HepG2 (cell line): ENCODE measurements at regions not wholly inside any gene's neighbourhood (a gene's known extent, or its start where the extent isn't known, plus 50 kb on each side); places are given as distances from the start of the nearest gene placed in this dataset.

Experiments used
- ATAC-seq: fragments of 200-7000 bp; cut with Tn5 transposase; 3 replicates; pipeline ENCODE4 v1.9.1; 2020; ENCODE audit warnings: mild to moderate bottlenecking, moderate library complexity
- BruUV-seq: library from RNA; stranded (reverse); fragments of 400-500 nt; replicated peaks from 2 replicates; lab custom pipeline; 2021; lab: Mats Ljungman, UMichigan
- CTCF ChIA-PET: fragments of 300-600 bp; formaldehyde crosslinking; extraction: SDS; loops from one replicate; lab custom pipeline; 2021; ENCODE audit warnings: low total read pairs, inconsistent platforms, low intra/inter-chr PET ratio; lab: Yijun Ruan, JAX
- POLR2A ChIA-PET: fragments of 350-600 bp; sonication (Branson Sonifier 250); formaldehyde crosslinking; loops from one replicate; lab custom pipeline; 2020; ENCODE audit warnings: antibody characterized with exemption, inconsistent platforms; lab: Yijun Ruan, JAX
- DNase-seq: peaks from one replicate; pipeline ENCODE4 v3.0.0-alpha.2; 2015; ENCODE audit warnings: low spot score
- FAIRE-seq: peaks from 3 replicates; lab custom pipeline; 2011; peaks lifted over from hg19 to GRCh38; lab: Jason Lieb, UNC
- H2AFZ ChIP-seq: one replicate; pipeline ENCODE4 v1.6.1; 2011; ENCODE audit warnings: low read length, inconsistent platforms
- H3K27ac ChIP-seq: fragments of 300-600 bp; 3 replicates; pipeline ENCODE4 v1.8.0; 2011; ENCODE audit warnings: mixed run types, mild to moderate bottlenecking, mixed read lengths, low read length, inconsistent platforms; ENCODE audit not compliant: insufficient read depth; ENCODE audit errors: extremely low read length
- H3K27me3 ChIP-seq, 2 experiments: fragments of 200-600 bp in 1 of 2; 2 replicates in 1 of 2; 3 replicates in 1 of 2; pipeline versions ENCODE4 v1.6.0 to v1.8.0; 2011; ENCODE audit warnings: low read length in 2 of 2, mild to moderate bottlenecking in 2 of 2, moderate library complexity in 2 of 2, inconsistent platforms in 1 of 2; ENCODE audit not compliant: insufficient read depth in 2 of 2, control insufficient read depth in 1 of 2
- H3K36me3 ChIP-seq, 2 experiments: fragments of 200-600 bp in 1 of 2; replicated peaks in 1 of 2; 2 replicates in 1 of 2; 3 replicates in 1 of 2; pipeline versions ENCODE4 v1.5.1 to v1.8.0; 2011; ENCODE audit warnings: low read length in 2 of 2, inconsistent platforms in 1 of 2; ENCODE audit not compliant: insufficient read depth in 2 of 2, control insufficient read depth in 1 of 2
- H3K4me1 ChIP-seq: 2 replicates; pipeline ENCODE4 v1.5.1; 2012; ENCODE audit warnings: low read length, inconsistent platforms; ENCODE audit not compliant: insufficient read depth
- H3K4me2 ChIP-seq: 2 replicates; pipeline ENCODE4 v1.6.0; 2011; ENCODE audit warnings: low read depth, low read length, inconsistent platforms
- H3K4me3 ChIP-seq, 3 experiments: fragments of 200-600 bp in 1 of 3; sonication (generic), shearing (Covaris generic) in 1 of 3; replicated peaks in 1 of 3; 2 replicates each; pipeline ENCODE4 v1.5.1; 2011 to 2016; ENCODE audit warnings: low read length in 3 of 3, inconsistent platforms in 2 of 3, low read depth in 2 of 3, mild to moderate bottlenecking in 2 of 3, control low read depth in 1 of 3, mixed read lengths in 1 of 3; ENCODE audit not compliant: insufficient read depth in 1 of 3
- H3K79me2 ChIP-seq: one replicate; pipeline ENCODE4 v1.6.1; 2011; ENCODE audit warnings: low read length, inconsistent platforms; ENCODE audit not compliant: insufficient read depth
- H3K9ac ChIP-seq: 2 replicates; pipeline ENCODE4 v1.6.0; 2011; ENCODE audit warnings: mild to moderate bottlenecking, low read depth, low read length, inconsistent platforms; ENCODE audit not compliant: insufficient read depth
- H3K9me3 ChIP-seq: 2 replicates; pipeline ENCODE4 v1.5.1; 2012; ENCODE audit warnings: mild to moderate bottlenecking, low read length
- H4K20me1 ChIP-seq: 2 replicates; pipeline ENCODE4 v1.6.0; 2011; ENCODE audit warnings: inconsistent platforms, mild to moderate bottlenecking, low read length, moderate library complexity; ENCODE audit not compliant: insufficient read depth
- AHDC1 ChIP-seq: sonication (generic); formaldehyde crosslinking; IDR thresholded peaks from 2 replicates; pipeline ENCODE4 v1.5.1; 2020; ENCODE audit warnings: mild to moderate bottlenecking, missing genetic modification reagents, borderline replicate concordance
- FOXO1 ChIP-seq: sonication (generic); formaldehyde crosslinking; IDR thresholded peaks from 2 replicates; pipeline ENCODE4 v1.4.0; 2020; ENCODE audit warnings: missing genetic modification reagents
- MTF2 ChIP-seq: sonication (generic); formaldehyde crosslinking; IDR thresholded peaks from 2 replicates; pipeline ENCODE4 v1.5.0; 2020; ENCODE audit warnings: missing genetic modification reagents, borderline replicate concordance
- ZNF232 ChIP-seq: sonication (generic); formaldehyde crosslinking; IDR thresholded peaks from 2 replicates; pipeline ENCODE4 v1.4.0; 2020; ENCODE audit warnings: missing genetic modification reagents, borderline replicate concordance
- ZNF567 ChIP-seq: sonication (generic); formaldehyde crosslinking; IDR thresholded peaks from 2 replicates; pipeline ENCODE4 v1.8.1; 2023; ENCODE audit warnings: mild to moderate bottlenecking, missing genetic modification reagents, borderline replicate concordance
- WGBS: methylation state at CpG from one replicate; pipeline ENCODE4 v1.1.6; 2017; ENCODE audit warnings: low lambda C conversion rate; 5-methylcytosine and 5-hydroxymethylcytosine counted together
- in situ Hi-C: cut with HindIII; loops from 2 replicates; pipeline ENCODE4 v1.10.0; 2017; ENCODE audit warnings: low pct_unique_long_range_greater_than_20kb; ENCODE audit not compliant: extremely low pct_ligation_motif_present
- intact Hi-C: fragments of 100-400 bp; cut with micrococcal nuclease; formaldehyde crosslinking; loops from one replicate; pipeline ENCODE4 v1.10.0; 2022; ENCODE audit not compliant: unreplicated experiment
- TF ChIP-seq, protein P1 (sequence below): sonication (generic); formaldehyde crosslinking; IDR thresholded peaks from 2 replicates; pipeline ENCODE4 v1.4.0; 2020; ENCODE audit warnings: missing genetic modification reagents
- TF ChIP-seq, protein P2 (sequence below): sonication (generic); formaldehyde crosslinking; IDR thresholded peaks from 2 replicates; pipeline ENCODE4 v1.5.0; 2020; ENCODE audit warnings: mild to moderate bottlenecking, missing genetic modification reagents

DNA sequence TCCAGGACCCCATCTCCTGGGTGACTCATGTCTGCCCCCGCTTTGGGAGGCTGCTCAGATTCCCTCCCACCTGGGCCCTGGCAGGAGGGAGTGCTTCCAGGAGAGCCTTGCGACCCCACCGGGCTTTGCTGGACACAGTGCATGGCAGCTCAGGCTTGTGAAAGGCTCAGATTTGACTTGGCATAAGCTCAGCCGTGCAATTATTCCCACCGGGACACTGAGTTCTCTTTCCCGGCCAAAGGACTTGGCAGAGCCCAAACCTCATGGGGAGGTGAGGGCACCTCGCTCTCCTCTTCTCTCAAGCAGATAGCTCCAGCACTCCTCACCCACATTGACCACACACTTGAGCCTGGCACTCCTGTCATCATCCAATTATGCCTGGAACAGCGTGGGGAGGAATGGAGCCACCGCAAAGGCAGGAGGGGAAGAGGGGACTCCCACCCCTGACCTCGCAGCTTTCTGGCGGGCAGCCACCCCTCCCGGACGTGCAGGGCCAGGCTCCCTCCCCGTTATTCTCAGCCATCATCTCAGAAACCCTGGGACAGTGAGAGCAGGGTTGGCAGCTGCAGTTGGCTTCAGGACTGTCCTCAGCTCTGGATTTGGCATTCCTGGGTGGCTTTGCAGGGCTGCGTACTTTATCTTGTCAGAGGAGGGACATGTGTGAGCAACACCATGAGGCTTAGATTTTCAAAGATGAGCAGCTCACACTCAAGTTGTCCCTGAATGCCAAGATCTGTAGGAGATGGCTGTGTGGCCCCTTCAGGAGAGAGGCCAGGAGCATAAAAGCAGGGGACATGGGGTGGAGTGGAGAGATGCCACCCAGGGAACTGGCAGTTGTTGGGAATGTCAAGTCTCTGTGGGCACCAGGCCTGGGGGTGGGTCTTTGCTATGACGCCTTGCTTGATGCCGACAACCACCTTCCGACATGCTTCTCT lies 306.2 kb downstream of the TEX29 start:
- Histone ChIP-seq H3K4me1 (no peaks in the 10 kb centered on the region), H3K79me2 (no peaks in the 10 kb centered on the region), H3K9me3 (no peaks in the 10 kb centered on the region)
- intact Hi-C loops = no loop called here
- no peak for DNase-seq
- no peak for ATAC-seq
- in situ Hi-C loops = no loop called here
- WGBS = 29% methylated on average over 7 of the region's 18 CpGs
- TF ChIP-seq AHDC1 (CRISPR knock-in tag) (no peak), ZNF567 (CRISPR knock-in tag) (no peak), MTF2 (CRISPR knock-in tag) (no peak), FOXO1 (CRISPR knock-in tag) (no peak), ZNF232 (CRISPR knock-in tag) (no peak)
- TF ChIP-seq, protein P1, sequence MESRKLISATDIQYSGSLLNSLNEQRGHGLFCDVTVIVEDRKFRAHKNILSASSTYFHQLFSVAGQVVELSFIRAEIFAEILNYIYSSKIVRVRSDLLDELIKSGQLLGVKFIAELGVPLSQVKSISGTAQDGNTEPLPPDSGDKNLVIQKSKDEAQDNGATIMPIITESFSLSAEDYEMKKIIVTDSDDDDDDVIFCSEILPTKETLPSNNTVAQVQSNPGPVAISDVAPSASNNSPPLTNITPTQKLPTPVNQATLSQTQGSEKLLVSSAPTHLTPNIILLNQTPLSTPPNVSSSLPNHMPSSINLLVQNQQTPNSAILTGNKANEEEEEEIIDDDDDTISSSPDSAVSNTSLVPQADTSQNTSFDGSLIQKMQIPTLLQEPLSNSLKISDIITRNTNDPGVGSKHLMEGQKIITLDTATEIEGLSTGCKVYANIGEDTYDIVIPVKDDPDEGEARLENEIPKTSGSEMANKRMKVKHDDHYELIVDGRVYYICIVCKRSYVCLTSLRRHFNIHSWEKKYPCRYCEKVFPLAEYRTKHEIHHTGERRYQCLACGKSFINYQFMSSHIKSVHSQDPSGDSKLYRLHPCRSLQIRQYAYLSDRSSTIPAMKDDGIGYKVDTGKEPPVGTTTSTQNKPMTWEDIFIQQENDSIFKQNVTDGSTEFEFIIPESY (CRISPR knock-in tag) = no peak
- TF ChIP-seq, protein P2, sequence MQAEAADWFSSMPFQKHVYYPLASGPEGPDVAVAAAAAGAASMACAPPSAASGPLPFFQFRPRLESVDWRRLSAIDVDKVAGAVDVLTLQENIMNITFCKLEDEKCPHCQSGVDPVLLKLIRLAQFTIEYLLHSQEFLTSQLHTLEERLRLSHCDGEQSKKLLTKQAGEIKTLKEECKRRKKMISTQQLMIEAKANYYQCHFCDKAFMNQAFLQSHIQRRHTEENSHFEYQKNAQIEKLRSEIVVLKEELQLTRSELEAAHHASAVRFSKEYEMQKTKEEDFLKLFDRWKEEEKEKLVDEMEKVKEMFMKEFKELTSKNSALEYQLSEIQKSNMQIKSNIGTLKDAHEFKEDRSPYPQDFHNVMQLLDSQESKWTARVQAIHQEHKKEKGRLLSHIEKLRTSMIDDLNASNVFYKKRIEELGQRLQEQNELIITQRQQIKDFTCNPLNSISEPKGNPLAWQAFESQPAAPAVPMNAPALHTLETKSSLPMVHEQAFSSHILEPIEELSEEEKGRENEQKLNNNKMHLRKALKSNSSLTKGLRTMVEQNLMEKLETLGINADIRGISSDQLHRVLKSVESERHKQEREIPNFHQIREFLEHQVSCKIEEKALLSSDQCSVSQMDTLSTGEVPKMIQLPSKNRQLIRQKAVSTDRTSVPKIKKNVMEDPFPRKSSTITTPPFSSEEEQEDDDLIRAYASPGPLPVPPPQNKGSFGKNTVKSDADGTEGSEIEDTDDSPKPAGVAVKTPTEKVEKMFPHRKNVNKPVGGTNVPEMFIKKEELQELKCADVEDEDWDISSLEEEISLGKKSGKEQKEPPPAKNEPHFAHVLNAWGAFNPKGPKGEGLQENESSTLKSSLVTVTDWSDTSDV (CRISPR knock-in tag) = no peak
- TF ChIP-seq, all 625 proteins: peak for 0
- Histone ChIP-seq H4K20me1 (no peaks in the 10 kb centered on the region), H3K9ac (no peak overlapping the region), H3K27ac (no peak overlapping the region), H3K4me2 (no peak overlapping the region), H3K27me3 (peaks cover 5 to 45% of the 10 kb centered on the region in 2 experiments; a peak in 3 of 5 replicates), H2AFZ (no peak overlapping the region), H3K36me3 (no peaks in the 10 kb centered on the region), H3K4me3 (no peak overlapping the region)
- no TSS peak for BruUV-seq
- no peak for FAIRE-seq
- CTCF ChIA-PET = no interaction called here
- POLR2A ChIA-PET = no interaction called here
